ENCODE measurements at regions not wholly inside any gene's neighbourhood (a gene's known extent, or its start where the extent isn't known, plus 50 kb on each side); places are given as distances from the start of the nearest gene placed in this dataset.

- ATAC-seq (no peak), DNase-seq (no peak)
- Histone ChIP-seq H3K36me3 (ENCODE audit: low read depth, low read length) (no peaks in the 10 kb centered on the region), H3K9me2 (replicated peaks; ENCODE audit: low read length) (no peaks in the 10 kb centered on the region), H3K4me2 (ENCODE audit: low read length) (no peak overlapping the region), H4K20me1 (ENCODE audit: low read length) (no peaks in the 10 kb centered on the region), H3K9ac (ENCODE audit: low read length) (no peak overlapping the region), H3K27ac (ENCODE audit: low read length) (no peak overlapping the region), H3K27me3 (ENCODE audit: low read length) (peaks cover 17% of the 10 kb centered on the region), H2AFZ (ENCODE audit: low read length) (no peak overlapping the region), H3K9me3 (ENCODE audit: low read length) (no peaks in the 10 kb centered on the region), H3K4me1 (ENCODE audit: insufficient read depth, low read length) (no peaks in the 10 kb centered on the region), H3F3A (ENCODE audit: low read length, unreplicated experiment) (no peaks in the 10 kb centered on the region), H3K79me2 (ENCODE audit: low read length) (no peaks in the 10 kb centered on the region), H3K4me3 (ENCODE audit: low read length) (no peak overlapping the region)
- TF ChIP-seq EZH2 (IDR thresholded peaks at IDR 0.05; ENCODE audit: low read length, unreplicated experiment): no peak
- no peak for TF ChIP-seq CTCF (conservative IDR thresholded peaks at IDR 0.05; ENCODE audit: low read depth, low read length)
- no peak for TF ChIP-seq EZH2phosphoT487 (IDR thresholded peaks at IDR 0.05; ENCODE audit: borderline replicate concordance, low read length)
- ChIA-PET POLR2A (ENCODE audit: unreplicated experiment) (interaction anchor here (0.5 kb wide), 1 partner anchor 32 kb away, joined by 4 read pairs; no protein-coding TSS in a partner anchor), CTCF (no interaction called here)
- intact Hi-C loops (cut with micrococcal nuclease): no loop called here
- BruUV-seq (replicated peaks): no TSS peak
These were observed 427.9 kb upstream of the HNRNPA3 start for GRCh38 chr2:176784633-176785200.

DNA sequence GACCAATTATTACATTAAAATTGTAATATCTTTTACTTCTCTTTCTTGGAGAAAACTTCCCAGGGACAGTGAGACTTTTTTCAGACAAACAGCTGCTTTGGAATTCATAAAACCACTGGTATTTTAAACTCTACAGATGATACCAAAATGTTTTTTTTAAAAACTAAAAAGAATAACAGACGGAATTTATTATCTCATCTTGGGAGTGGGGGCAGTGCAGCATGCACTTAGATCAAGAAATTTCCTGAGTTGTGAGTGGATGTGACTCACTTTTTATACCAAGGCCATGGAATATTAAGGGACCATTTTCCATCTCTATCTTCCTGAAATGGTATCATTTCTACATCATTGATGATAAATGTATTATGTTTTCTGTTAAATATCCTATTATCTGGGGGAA, 422.8 kb upstream of the HNRNPA3 start:
- H3K4me3 ChIP-seq (ENCODE audit: low read length): no peak overlapping the region
- no peaks in the 10 kb centered on the region for H3F3A ChIP-seq (ENCODE audit: low read length, unreplicated experiment)
- BruUV-seq (replicated peaks): no TSS peak
- H3K9ac ChIP-seq (ENCODE audit: low read length): no peak overlapping the region
- CTCF ChIA-PET: no interaction called here
- H3K27me3 ChIP-seq (ENCODE audit: low read length): peaks cover 28% of the 10 kb centered on the region
- ATAC-seq (no peak), DNase-seq (no peak)
- H3K27ac ChIP-seq (ENCODE audit: low read length): no peak overlapping the region
- no peaks in the 10 kb centered on the region for H3K79me2 ChIP-seq (ENCODE audit: low read length)
- no peaks in the 10 kb centered on the region for H3K36me3 ChIP-seq (ENCODE audit: low read depth, low read length)
- TF ChIP-seq EZH2 (IDR thresholded peaks at IDR 0.05; ENCODE audit: low read length, unreplicated experiment) (no peak), EZH2phosphoT487 (IDR thresholded peaks at IDR 0.05; ENCODE audit: borderline replicate concordance, low read length) (no peak), CTCF (conservative IDR thresholded peaks at IDR 0.05; ENCODE audit: low read depth, low read length) (no peak)
- H3K4me2 ChIP-seq (ENCODE audit: low read length): no peak overlapping the region
- H3K9me3 ChIP-seq (ENCODE audit: low read length): no peaks in the 10 kb centered on the region
- H4K20me1 ChIP-seq (ENCODE audit: low read length): no peaks in the 10 kb centered on the region
- H3K4me1 ChIP-seq (ENCODE audit: insufficient read depth, low read length): no peaks in the 10 kb centered on the region
- intact Hi-C loops (cut with micrococcal nuclease): no loop called here
- POLR2A ChIA-PET (ENCODE audit: unreplicated experiment): no interaction called here
- no peak overlapping the region for H2AFZ ChIP-seq (ENCODE audit: low read length)
- no peaks in the 10 kb centered on the region for H3K9me2 ChIP-seq (replicated peaks; ENCODE audit: low read length)

- Histone ChIP-seq H3K27me3 (ENCODE audit: low read length) (peaks cover 33% of the 10 kb centered on the region), H3K27ac (ENCODE audit: low read length) (no peak overlapping the region), H3K9ac (ENCODE audit: low read length) (no peak overlapping the region), H2AFZ (ENCODE audit: low read length) (no peak overlapping the region), H3K4me1 (ENCODE audit: insufficient read depth, low read length) (no peaks in the 10 kb centered on the region), H3F3A (ENCODE audit: low read length, unreplicated experiment) (no peaks in the 10 kb centered on the region), H3K36me3 (ENCODE audit: low read depth, low read length) (no peaks in the 10 kb centered on the region), H3K4me3 (ENCODE audit: low read length) (no peak overlapping the region), H3K9me2 (replicated peaks; ENCODE audit: low read length) (no peaks in the 10 kb centered on the region), H4K20me1 (ENCODE audit: low read length) (no peaks in the 10 kb centered on the region), H3K79me2 (ENCODE audit: low read length) (no peaks in the 10 kb centered on the region), H3K9me3 (ENCODE audit: low read length) (no peaks in the 10 kb centered on the region), H3K4me2 (ENCODE audit: low read length) (no peak overlapping the region)
- DNase-seq (no peak), ATAC-seq (no peak)
- intact Hi-C loops (cut with micrococcal nuclease): no loop called here
- TF ChIP-seq EZH2 (IDR thresholded peaks at IDR 0.05; ENCODE audit: low read length, unreplicated experiment) (no peak), EZH2phosphoT487 (IDR thresholded peaks at IDR 0.05; ENCODE audit: borderline replicate concordance, low read length) (no peak), CTCF (conservative IDR thresholded peaks at IDR 0.05; ENCODE audit: low read depth, low read length) (no peak)
- ChIA-PET CTCF (no interaction called here), POLR2A (ENCODE audit: unreplicated experiment) (no interaction called here)
- BruUV-seq (replicated peaks): no TSS peak
These were observed 422.1 kb upstream of the HNRNPA3 start for GRCh38 chr2:176790468-176790867.
